HS-27A (cell line): ENCODE measurements at regions not wholly inside any gene's neighbourhood (a gene's known extent, or its start where the extent isn't known, plus 50 kb on each side); places are given as distances from the start of the nearest gene placed in this dataset.

Experiments used
- DNase-seq: peaks from one replicate; pipeline ENCODE4 v3.0.0-alpha.2; 2012; ENCODE audit warnings: low read depth, missing footprints

DNA sequence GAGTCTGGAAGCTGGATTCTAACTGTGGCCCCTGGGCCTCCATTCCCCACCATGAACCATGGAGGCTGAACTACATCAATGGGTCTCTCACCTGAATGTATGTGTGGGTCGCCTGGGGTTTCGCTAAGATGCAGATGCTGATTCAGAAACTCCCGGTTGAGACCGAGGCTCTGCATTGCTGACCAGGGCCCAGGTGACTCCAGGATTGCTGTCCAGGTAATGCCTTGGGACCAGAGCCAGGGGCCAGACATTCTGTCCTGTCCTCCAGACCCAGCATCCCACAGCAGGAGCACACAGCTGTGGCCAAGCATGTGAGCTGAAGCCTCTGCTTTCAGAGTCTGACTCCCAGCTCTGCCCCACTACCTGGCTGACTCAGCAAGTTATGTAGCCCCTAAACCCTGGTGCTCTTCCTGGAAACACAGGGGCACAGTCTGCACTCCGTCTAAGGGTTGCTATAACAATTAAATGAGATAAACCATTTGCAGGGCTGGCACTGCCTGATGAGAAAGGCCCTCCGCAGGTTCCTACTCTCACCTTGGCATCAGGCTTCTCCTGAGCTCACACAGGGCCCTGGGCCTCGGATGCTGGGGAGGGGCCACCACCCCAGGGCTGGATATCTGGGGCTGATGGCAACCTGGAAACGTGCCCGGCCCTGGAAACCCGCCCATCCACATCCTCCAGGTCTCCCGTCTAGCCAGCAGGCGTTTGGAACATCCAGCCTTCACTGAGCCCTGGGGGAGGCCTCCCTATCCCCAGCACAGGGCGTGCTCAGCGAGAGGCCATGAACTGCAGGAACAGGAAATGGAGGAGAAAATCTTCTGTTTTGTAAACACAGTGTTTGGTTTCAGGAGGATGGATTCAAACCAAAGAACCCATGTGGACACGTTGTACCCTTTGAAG lies 175.7 kb downstream of the DLL1 start:
- DNase-seq: no peak

DNA sequence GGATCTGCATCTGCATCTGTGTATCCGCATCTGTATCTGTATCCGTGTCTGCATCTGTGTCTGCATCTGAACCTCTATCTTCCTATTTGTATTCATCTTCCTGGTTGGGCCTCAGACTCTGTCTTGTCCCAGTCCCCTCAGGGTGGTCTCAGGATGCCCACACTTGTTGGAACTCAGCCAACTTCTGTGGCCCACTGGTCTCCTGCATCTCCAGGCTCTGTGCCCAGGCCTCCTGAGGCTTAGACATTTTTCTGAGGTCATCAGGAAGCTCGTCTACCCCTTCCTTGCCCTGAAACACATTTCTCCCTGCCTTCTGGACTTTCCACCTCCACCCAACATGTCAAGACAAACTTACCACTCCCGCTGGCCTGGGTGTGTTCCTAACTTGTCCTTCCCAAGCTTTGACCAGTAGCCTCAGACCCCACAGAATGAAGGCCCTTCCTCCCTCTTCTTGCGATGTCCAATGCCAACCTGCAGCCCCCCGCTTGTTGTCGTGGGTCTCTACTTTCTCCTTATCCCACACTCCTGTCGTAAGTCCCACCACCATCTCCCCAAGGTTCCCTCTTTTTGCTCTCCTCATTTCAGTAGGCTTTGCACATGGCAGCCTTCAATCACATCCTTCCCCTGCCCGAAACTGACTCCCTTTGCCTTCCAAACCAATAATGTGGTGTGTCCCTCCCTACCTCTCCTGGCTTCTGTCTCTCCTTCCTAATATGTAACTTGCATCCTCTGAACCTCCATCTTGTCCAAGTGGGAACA lies 176.5 kb downstream of the DLL1 start:
- no peak for DNase-seq

DNA sequence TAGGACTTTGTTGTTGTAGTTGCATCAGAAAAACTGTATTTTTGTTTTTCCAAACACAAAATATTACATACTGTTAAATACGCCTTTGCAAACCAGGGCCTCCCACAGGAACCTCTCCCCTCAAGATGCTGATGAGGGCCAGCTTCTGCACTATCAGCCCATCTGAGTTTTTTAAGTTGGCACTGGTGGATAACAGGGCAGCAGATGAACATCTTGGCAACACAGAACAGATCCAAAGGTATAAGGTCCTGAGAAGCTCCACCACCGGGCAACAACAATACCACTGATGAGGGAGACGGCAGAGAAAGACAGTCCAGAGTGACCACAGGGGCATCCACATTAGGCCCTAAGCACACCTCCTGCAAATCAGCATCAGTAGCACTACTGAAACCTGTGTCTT lies 177.7 kb downstream of the DLL1 start:
- no peak for DNase-seq

DNA sequence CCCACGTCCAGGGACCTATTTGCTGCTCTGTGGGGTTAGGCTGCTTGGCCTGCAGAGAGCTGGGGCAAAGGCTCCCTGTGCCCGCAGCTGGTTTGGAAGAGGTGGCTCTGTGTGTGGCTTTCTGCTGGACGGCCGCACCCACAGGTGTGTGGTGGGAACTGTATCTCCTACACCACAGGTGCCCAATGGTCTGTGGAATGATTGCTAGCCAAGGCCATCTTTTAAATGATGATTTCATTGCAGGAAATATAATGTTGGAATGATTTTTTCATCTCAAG lies 178.4 kb downstream of the DLL1 start:
- no peak for DNase-seq

DNA sequence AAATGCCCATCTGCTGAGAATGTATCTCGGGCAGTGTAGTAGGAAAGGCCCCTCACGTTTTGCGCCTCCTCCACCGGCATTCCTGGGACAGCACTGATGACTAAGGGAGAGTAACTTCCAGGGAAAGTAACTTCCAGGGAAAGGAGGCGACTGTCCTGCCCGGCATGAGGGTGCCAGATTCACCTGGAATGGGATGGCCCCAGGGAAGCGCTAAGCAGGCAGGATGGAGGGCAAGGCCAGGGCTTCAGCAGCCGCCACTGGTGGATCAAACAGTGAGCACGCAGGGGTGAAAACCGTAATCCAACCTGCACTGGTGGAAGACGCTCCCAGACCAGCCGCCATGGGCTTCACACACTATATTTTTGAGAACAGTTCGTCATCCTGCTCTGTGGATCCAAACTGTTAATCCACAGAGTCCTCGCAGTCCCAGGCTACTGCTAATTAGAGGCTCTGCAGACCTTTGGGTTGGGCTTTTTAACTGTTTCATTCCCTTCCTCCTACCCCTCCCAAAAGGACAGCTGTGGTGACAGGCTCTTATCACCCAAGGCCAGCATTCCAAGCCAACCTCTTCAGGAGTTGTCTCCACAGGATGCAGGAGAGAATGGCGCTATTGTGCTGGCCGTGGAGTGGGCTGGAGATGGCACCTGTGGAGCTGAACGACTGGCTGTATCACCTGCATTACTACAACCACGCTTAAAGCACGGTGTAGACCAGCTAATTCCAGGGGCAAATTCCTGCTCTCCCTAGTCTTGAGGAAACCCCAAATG lies 178.9 kb downstream of the DLL1 start:
- DNase-seq: no peak

DNA sequence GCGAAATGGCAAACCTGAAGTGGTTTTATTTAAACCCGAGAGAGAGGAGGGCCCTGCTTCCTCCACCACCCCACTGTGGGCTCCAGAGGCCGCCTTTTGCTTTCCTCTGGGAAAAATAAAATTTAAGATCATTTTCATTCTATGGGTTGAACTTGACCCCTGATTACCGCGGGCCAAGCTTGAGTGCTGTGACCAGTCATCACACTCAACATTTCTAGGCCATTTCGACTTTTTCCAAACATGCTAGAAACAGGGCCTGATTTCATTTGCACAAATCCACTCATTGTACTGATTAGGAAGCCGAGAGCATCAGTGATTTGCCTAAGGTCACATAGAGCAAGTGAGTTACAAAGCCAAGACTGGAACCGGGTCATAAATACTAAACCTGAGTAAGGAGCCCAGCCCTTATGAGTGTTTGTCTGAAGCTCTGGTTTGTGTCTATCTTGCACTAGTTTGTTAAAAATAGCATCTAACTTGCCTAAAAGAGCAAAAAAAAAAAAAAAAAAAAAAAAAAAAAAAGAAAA lies 179.7 kb downstream of the DLL1 start:
- DNase-seq: no peak

DNA sequence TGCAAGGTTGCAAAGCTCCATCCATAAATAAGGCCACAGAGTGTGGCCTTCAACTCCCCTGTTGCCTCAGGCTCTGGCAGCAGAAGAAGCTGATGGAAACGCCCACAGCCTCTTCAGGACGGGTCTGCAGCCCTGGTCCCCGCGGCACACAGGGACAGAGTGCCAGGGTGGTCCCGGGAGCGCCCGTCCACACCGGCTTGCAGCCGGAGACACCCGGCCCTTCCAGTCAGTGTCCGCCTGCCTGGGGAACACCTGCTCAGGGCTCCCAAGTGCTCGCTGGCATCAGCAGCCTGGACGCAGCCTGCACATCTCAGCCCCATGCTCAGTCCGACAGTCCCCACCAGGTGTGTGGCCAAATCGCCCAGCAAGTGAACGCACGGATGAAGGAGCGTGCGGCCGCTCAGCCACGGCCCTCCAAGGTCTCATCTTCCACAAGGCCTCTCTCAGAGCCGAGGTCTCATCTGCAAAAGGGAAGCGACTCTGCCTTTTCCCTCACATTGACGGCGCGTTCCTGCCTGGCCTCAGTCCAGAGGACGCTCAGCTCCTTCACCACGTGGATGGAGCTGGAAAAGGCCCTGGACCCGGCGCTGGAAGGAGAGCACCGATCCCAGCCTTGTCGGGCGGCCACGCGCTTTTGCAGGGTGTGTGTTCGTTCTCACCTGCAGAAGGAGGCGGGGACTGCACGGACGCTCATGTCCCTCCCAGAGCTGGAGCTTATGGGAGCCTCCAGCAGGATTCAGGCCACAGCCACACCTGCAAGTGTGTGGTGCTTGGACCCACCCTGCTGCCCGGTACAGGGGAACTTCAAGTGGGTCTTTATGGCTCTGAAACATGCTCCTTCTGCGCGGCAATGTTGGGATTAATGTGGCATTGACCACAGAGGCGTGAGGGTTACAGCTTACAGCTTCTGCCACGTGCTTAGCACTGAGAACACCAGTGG lies 180.4 kb downstream of the DLL1 start:
- DNase-seq: no peak

DNA sequence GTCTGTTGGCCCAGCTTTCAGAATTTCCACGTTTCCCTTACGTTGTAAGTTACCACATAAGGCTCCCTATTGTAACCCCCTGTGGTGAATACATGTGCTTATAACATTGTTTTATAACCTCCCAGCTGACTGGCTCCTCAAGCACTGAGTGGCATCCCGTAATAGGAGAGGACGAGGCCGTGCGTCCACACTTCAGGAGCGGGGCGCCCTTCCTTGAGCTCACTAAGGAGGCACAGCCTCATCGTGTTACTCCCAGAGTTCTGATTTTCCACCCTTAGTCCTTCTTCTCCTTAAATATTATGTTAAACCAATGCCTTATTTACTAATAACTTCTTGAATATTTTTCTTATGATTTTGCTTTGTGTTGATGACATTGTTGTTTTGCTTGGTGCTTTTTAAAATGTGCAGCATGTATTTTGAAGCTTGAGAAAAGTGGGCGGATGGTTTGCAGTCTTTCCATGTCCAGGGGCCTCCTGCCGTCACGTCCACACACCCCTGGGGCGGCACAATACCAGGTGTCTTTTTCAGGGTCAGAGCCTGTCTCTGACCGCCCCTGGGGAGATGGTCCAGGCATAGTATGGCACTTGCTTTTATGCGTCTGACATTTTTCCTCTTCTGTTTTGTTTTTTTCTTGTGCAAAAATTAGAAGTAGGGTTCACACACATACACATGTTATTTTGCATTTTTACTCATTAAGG lies 181.8 kb downstream of the DLL1 start:
- DNase-seq: no peak

DNA sequence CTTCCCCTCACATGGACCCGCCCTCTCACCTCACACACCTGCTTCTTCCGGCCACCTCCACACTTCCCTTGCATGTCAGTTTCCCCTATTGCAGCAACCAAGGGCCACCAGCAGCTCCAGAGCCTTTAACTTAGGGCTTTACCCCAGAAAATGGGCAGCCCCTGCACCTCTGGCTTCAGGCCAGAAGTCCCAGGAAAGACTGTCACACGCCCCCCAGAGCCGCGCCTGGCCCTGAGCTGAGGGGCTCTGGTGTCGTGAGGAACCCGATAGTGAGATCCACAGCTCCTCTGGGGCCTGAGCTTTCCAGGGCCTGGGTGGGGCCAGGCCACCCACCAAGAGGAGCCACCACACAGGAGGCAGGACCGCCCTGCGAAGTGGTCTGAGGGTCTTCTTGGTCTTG lies 182.4 kb downstream of the DLL1 start:
- DNase-seq: no peak

DNA sequence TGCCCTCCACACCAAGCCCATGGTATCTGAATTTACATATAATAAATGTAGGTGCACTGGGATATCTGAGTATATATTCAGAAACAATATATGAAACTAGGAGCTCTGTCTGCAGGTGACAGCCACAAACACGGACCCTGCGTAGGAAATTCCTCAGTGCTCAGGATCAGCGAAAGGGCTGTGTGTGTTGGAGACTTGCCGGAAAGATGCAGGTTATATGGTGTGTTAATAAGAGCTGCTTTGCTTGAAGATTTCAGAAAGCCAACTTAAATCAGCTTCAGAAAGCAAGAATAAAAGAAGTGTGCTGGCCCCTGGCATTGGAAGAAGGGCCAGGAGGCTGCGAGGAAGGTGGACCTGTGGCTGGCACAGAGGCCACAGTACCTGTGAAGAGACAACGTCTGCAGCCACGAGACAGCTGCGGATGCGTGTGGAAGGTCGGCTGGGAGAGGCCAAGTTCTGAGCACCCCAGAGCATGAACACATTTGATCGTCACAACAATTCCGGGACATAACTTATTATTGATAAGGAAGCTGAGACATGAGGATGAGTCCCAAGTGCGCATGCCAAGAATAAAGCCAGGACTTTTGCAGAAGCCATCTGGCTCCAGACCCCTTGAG lies 183.2 kb downstream of the DLL1 start:
- no peak for DNase-seq

DNA sequence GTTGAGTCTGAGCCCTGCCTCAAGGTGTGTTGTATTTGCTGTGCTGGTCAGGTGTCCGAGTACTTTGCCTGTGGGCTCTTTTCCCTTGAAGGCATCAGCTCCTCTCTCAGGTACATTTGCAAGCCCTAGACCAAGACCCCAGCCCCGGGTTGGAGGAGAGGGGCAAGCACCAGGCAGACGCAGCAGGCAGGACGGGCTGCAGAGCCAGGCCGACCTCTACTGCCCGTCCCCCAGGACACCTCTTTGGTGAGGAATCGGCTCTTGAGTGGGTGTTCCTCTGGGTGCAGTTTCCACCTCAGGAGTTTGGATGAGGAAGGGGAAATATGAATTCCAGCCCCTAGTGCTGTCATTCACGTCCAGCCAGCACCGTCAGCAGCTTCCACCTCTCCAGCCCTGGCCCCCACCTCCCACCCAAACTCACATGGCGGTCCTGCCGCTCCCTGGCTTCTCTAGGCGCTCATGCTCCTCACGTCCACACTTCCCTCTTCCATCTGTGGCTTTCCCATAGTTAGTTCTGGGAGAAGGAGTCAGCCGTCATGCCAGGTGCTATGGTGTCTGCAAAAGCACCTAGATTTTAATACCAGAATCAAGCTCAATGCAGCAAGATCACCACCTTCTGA lies 183.9 kb downstream of the DLL1 start:
- no peak for DNase-seq

DNA sequence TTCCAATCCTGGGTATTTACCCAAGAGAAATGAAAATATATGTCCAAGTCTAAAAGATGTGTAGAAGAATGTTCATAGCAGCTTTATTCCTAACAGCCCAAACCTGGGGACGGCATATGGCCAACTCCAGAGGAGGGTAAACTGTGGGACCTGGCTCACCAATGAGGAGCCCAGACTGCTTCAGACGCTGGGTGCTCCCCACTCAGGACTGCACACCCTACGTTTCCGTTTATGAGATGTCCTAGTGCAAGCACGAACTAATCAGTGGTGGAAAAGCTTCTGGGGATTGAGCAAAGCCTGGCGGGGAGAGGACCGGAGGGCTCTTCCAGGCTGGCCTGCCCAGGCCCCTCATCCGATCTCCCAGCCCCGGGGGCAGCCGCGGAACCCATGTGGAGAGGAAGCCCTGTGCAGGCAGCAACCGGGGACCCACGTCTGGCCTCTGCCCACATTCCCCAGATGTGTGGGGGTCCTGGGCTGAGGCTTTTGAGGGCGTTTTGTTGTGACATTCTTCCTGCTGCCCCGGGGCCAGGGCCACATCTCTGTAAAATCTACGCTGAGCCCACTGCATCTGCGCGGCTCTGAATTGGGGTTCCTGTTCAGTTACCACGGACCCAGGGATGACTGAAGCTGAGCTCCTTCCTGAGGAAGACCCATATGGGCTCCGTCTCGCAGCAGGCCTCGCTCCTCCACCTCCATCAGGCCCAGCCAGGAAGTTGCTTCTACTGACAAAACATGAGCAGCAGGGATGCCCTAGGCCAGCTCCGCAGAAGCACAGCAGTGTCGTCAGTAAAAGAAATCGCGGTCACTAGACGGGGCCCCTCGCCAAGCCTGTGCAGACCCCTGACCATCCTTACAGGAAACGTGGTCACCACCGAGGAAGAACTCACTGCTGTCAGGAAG lies 188.0 kb downstream of the DLL1 start:
- DNase-seq: no peak

DNA sequence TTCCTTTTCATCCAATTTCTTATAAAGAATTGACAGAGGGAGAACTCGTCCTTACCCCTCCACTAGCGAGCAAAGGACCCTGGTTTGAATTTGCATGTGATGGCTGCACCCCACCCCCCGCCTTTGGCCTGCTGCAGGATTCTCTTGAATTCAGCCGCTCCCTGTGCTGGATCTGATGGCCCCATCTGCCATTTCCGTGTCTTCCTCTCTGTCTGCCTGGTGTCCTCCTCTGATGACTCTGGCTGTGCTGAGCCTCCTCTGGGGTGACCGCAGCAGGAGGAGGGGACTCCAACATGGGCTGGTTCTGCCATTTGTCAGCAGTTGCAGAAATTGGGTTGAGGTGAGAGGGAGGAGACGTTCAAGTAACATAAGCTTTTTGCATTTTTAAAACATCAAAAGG lies 188.8 kb downstream of the DLL1 start:
- DNase-seq: no peak

DNA sequence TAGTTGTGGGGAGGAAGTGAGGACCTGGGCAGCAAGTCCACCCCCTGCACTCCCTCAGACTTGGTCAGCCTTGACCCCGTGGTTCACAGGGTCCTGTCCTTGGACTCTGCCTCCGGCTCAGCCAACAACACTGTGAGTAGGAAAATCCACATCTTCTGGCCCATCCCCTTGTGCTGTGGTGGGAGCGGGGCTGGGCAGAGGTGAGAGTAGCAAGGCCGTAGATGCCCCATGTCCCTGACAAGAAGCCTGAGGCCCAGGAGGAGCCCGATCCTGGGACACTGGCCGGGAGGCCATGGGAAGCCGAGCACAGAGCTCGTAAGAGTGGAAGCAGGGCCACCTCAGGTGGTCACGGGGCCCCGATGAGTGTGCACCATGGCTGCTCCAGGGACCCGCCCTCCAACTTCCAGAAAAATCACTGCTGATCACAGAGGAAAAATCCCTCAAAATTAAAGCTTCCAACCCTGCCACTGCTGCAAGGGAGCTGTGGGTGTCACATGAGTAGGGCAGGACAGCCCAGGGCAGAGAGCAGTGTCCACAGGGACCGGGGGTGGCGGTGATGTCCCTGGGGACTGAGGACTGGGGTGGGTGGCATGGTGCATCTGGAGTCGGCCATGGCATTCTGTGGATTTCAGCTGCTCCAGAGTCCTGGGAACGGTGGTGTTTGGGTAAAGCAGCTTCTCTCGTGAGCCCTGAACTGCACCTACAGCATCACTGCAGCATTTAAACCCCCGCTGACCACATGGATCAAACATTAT lies 189.4 kb downstream of the DLL1 start:
- no peak for DNase-seq

DNA sequence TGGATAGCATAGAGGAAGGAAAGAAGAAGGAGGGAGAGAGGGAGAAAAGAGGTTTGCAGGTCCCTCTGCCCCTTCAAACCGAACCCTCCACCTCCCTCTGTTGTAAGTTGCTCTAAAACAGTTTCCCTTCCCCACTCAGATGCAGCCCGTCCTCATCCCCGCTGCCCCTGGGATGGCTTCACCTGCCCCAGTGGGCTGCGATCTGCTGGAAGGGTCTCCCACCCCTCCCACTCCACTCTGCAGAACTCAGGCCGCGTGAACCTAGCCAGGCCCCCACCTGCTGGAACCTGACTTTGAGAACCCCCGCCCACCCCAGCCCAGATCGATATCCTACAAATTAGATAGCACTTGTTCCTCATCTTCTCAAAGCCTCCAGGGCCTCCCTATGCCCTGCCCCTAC lies 190.8 kb downstream of the DLL1 start:
- DNase-seq: no peak

DNA sequence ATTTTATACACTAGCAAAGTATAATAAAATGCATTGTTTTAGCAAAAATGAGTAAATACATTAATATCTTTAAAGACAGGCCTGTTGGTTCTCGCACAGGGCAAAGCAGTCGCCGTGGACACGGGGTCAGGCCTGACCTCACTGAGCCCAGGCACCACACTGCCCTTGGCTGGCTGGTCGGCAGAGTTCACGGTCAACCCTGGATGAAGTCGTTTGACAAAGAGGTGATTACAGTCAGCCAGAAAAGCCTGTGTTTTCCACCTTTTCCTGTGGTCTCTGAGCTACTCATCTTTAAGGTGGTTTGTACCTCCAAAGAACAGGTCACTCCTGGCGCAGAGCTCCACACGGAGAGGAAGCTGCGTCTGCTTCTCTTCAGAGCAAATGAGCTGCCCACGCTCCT lies 191.5 kb downstream of the DLL1 start:
- DNase-seq: no peak

DNA sequence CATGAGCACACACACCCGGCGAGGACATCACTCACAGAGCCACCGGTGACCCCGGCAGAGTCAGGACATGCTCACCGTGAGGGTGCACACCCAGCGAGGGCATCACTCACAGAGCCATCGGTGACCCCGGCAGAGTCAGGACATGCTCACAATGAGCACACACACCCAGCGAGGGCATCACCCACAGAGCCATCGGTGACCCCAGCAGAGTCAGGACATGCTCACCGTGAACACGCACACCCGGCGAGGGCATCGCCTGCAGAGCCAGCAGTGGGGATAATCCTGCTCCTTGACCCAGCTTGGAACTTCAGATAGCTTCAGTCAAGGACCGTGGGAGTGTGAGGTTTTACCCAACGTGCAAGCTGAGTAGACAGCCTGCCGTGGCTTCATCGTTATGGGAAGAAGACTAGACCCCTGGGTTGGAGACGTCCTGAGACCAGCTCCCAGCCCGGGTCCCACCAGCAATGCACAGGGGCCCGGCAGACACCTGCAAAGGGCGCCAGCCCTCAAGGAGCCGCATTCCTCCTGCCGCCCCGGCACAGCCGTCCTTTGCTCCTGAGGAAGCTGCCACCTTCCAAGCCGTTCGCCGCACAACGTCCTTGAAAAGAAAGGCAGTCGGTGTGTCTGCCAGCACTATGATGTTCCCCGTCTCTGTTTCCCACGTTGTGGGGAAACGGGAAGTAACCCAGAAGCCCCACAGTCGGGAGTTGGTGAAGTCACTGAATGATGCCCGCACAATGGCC lies 192.3 kb downstream of the DLL1 start:
- DNase-seq: no peak
